A549 (cell line): ENCODE measurements at regions not wholly inside any gene's neighbourhood (a gene's known extent, or its start where the extent isn't known, plus 50 kb on each side); places are given as distances from the start of the nearest gene placed in this dataset.

Experiments used
- ATAC-seq, 2 experiments: fragments of 200-7000 bp in 1 of 2; fragments of >200 bp in 1 of 2; cut with Nextera tagmentation in 1 of 2; cut with Tn5 transposase in 1 of 2; 3 replicates each; pipeline versions ENCODE4 v1.8.0 to v1.9.1; 2018 to 2020; ENCODE audit warnings: mild to moderate bottlenecking in 1 of 2, moderate library complexity in 1 of 2
- CTCF ChIA-PET: fragments of 300-600 bp; sonication (Branson Sonifier 250); formaldehyde crosslinking; extraction: SDS; loops from one replicate; lab custom pipeline; 2021; ENCODE audit warnings: antibody characterized with exemption, inconsistent platforms; lab: Yijun Ruan, JAX
- POLR2A ChIA-PET: fragments of 350-600 bp; formaldehyde crosslinking; extraction: SDS; loops from one replicate; lab custom pipeline; 2021; ENCODE audit warnings: antibody characterized with exemption, inconsistent platforms; lab: Yijun Ruan, JAX
- DNase-seq, 2 experiments: peaks; one replicate each; pipeline versions ENCODE4 v3.0.0 to v3.0.0-alpha.2; 2011 to 2016; ENCODE audit warnings: low read depth in 1 of 2, low spot score in 1 of 2
- FAIRE-seq: peaks from 2 replicates; lab custom pipeline; 2011; peaks lifted over from hg19 to GRCh38; lab: Jason Lieb, UNC
- H3K27ac ChIP-seq, 2 experiments: fragments of >200 bp; sonication (Bioruptor Twin); formaldehyde crosslinking; 3 replicates each; pipeline ENCODE4 v1.5.1; 2016 to 2017
- H3K4me1 ChIP-seq: fragments of >200 bp; sonication (Bioruptor Twin); formaldehyde crosslinking; 3 replicates; pipeline ENCODE4 v1.6.1; 2016
- H3K4me2 ChIP-seq: fragments of >200 bp; sonication (Bioruptor Twin); formaldehyde crosslinking; 3 replicates; pipeline ENCODE4 v1.6.1; 2016
- H3K4me3 ChIP-seq: fragments of >200 bp; sonication (Bioruptor Twin); formaldehyde crosslinking; 3 replicates; pipeline ENCODE4 v1.5.1; 2016
- H3K9me3 ChIP-seq: fragments of >200 bp; sonication (Bioruptor Twin); formaldehyde crosslinking; 3 replicates; pipeline ENCODE4 v1.6.1; 2016
- BHLHE40 ChIP-seq: IDR thresholded peaks from 2 replicates; pipeline ENCODE4 v1.6.1; 2012; ENCODE audit warnings: low read depth, low read length, inconsistent platforms
- CBX2 ChIP-seq: fragments of 200-600 bp; sonication (generic); IDR thresholded peaks from 2 replicates; pipeline ENCODE4 v1.6.1; 2016; ENCODE audit warnings: low read depth, mild to moderate bottlenecking, borderline replicate concordance
- CBX8 ChIP-seq: fragments of 200-600 bp; sonication (generic); IDR thresholded peaks from 2 replicates; pipeline ENCODE4 v1.6.1; 2016
- EP300 ChIP-seq, 2 experiments: fragments of >200 bp; sonication (Bioruptor Twin); formaldehyde crosslinking; IDR thresholded peaks; 2 replicates in 1 of 2; 3 replicates in 1 of 2; pipeline ENCODE4 v1.6.1; 2016 to 2017
- FOSB ChIP-seq: fragments of 250-450 bp; sonication (Bioruptor Pico); IDR thresholded peaks from 2 replicates; pipeline ENCODE4 v1.5.0; 2020; ENCODE audit warnings: mild to moderate bottlenecking, moderate library complexity
- JUNB ChIP-seq: fragments of >200 bp; sonication (Bioruptor Twin); formaldehyde crosslinking; IDR thresholded peaks from 2 replicates; pipeline ENCODE4 v1.6.1; 2016
- KDM1A ChIP-seq: fragments of 200-600 bp; sonication (generic); IDR thresholded peaks from 2 replicates; pipeline ENCODE4 v1.6.1; 2016; ENCODE audit warnings: low read depth, mild to moderate bottlenecking
- KDM5A ChIP-seq: fragments of 200-600 bp; sonication (generic); IDR thresholded peaks from 2 replicates; pipeline ENCODE4 v1.6.1; 2016; ENCODE audit warnings: antibody characterized with exemption, mild to moderate bottlenecking
- MAFK ChIP-seq: fragments of 450-650 bp; IDR thresholded peaks from 2 replicates; pipeline ENCODE4 v1.6.1; 2014; ENCODE audit not compliant: partially characterized antibody
- NPAS2 ChIP-seq: fragments of 250-450 bp; sonication (Bioruptor Pico); IDR thresholded peaks from 2 replicates; pipeline ENCODE4 v1.8.0; 2022; ENCODE audit warnings: mild to moderate bottlenecking, moderate library complexity, borderline replicate concordance
- NR3C1 ChIP-seq: fragments of >200 bp; sonication (Bioruptor Twin); formaldehyde crosslinking; IDR thresholded peaks from 3 replicates; pipeline ENCODE4 v1.6.1; 2017
- PHF8 ChIP-seq: fragments of 200-600 bp; sonication (generic); IDR thresholded peaks from 2 replicates; pipeline ENCODE4 v1.6.1; 2016; ENCODE audit warnings: low read depth, mild to moderate bottlenecking, antibody characterized with exemption, moderate library complexity, borderline replicate concordance
- RFX5 ChIP-seq: fragments of 450-650 bp; IDR thresholded peaks from 2 replicates; pipeline ENCODE4 v1.7.1; 2014; ENCODE audit warnings: antibody characterized with exemption, mild to moderate bottlenecking, moderate library complexity
- SREBF2 ChIP-seq: fragments of 450-650 bp; IDR thresholded peaks from 2 replicates; pipeline ENCODE4 v1.6.1; 2014; ENCODE audit warnings: mild to moderate bottlenecking, moderate library complexity
- ZFP36 ChIP-seq: fragments of 450-650 bp; IDR thresholded peaks from 2 replicates; pipeline ENCODE4 v1.6.1; 2014; ENCODE audit warnings: borderline replicate concordance; ENCODE audit not compliant: partially characterized antibody
- ZNF302 ChIP-seq: fragments of 250-450 bp; sonication (Bioruptor Pico); IDR thresholded peaks from 2 replicates; pipeline ENCODE4 v1.9.0; 2021; ENCODE audit warnings: inconsistent platforms, mild to moderate bottlenecking, moderate library complexity
- WGBS: methylation state at CpG from one replicate; pipeline ENCODE4 v1.1.6; 2017; ENCODE audit errors: missing lambda C conversion rate; 5-methylcytosine and 5-hydroxymethylcytosine counted together
- TF ChIP-seq, protein P1 (sequence below): fragments of >200 bp; sonication (Bioruptor Twin); formaldehyde crosslinking; IDR thresholded peaks from 3 replicates; pipeline ENCODE4 v1.6.1; 2016
- TF ChIP-seq, protein P2 (sequence below): fragments of 250-450 bp; sonication (Bioruptor Pico); IDR thresholded peaks from 2 replicates; pipeline ENCODE4 v1.5.0; 2020; ENCODE audit warnings: low read depth, mild to moderate bottlenecking, moderate library complexity

- TF ChIP-seq, protein P1, sequence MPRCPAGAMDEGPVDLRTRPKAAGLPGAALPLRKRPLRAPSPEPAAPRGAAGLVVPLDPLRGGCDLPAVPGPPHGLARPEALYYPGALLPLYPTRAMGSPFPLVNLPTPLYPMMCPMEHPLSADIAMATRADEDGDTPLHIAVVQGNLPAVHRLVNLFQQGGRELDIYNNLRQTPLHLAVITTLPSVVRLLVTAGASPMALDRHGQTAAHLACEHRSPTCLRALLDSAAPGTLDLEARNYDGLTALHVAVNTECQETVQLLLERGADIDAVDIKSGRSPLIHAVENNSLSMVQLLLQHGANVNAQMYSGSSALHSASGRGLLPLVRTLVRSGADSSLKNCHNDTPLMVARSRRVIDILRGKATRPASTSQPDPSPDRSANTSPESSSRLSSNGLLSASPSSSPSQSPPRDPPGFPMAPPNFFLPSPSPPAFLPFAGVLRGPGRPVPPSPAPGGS = no peak
- no peak for TF ChIP-seq KDM5A
- TF ChIP-seq FOSB (CRISPR knock-in tag) = no peak
- no peak for TF ChIP-seq BHLHE40
- TF ChIP-seq, protein P2, sequence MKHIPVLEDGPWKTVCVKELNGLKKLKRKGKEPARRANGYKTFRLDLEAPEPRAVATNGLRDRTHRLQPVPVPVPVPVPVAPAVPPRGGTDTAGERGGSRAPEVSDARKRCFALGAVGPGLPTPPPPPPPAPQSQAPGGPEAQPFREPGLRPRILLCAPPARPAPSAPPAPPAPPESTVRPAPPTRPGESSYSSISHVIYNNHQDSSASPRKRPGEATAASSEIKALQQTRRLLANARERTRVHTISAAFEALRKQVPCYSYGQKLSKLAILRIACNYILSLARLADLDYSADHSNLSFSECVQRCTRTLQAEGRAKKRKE (CRISPR knock-in tag) = no peak
- TF ChIP-seq, all 56 proteins: peak for 0
Measured at GRCh38 chr6:170051229-170052172, 239.4 kb downstream of the DLL1 start (continued).

GRCh38 chr6:170050591-170051041 lies 240.3 kb downstream of the DLL1 start:
- CTCF ChIA-PET = no interaction called here
- FAIRE-seq = no peak
- POLR2A ChIA-PET = no interaction called here

GRCh38 chr6:170049641-170050561 lies 241.0 kb downstream of the DLL1 start:
- H3K9me3 ChIP-seq = no peaks in the 10 kb centered on the region
- no peak for TF ChIP-seq CBX2
- no peak for TF ChIP-seq ZNF302 (CRISPR knock-in tag)
- no peak for TF ChIP-seq NPAS2 (CRISPR knock-in tag)
- no peak for TF ChIP-seq CBX8
- no peak for TF ChIP-seq JUNB
- TF ChIP-seq, all 56 proteins: peak for 0
- FAIRE-seq = no peak
- ChIA-PET CTCF (no interaction called here), POLR2A (no interaction called here)
- ATAC-seq = no peak
- Histone ChIP-seq H3K4me2 (no peak overlapping the region), H3K4me3 (no peak overlapping the region), H3K4me1 (no peaks in the 10 kb centered on the region), H3K27ac (no peak overlapping the region)
- no peak for DNase-seq
- 45% methylated on average over 23 of the region's 38 CpGs for WGBS

More at GRCh38 chr6:170050591-170051041, 240.3 kb downstream of the DLL1 start:
- no peak for ATAC-seq
- H3K4me1 ChIP-seq = no peaks in the 10 kb centered on the region
- H3K4me2 ChIP-seq = no peak overlapping the region
- TF ChIP-seq ZFP36 = no peak
- no peak for TF ChIP-seq NR3C1
- no peak for TF ChIP-seq KDM1A
- TF ChIP-seq, all 56 proteins: peak for 0
- no peak for DNase-seq
- 70% methylated on average over 10 of the region's 15 CpGs for WGBS
- Histone ChIP-seq H3K4me3 (no peak overlapping the region), H3K27ac (no peak overlapping the region), H3K9me3 (no peaks in the 10 kb centered on the region)

- CTCF ChIA-PET = interaction anchor here (1.0 kb wide), 1 partner anchor 11 kb away, joined by 3 read pairs; no protein-coding TSS in a partner anchor
- 49% methylated on average over 8 of the region's 16 CpGs for WGBS
- no peak for TF ChIP-seq CBX2
- TF ChIP-seq BHLHE40 = no peak
- no peak for TF ChIP-seq RFX5
- TF ChIP-seq, protein P1 = no peak
- TF ChIP-seq EP300 (IDR thresholded peaks at IDR 0.05) = no peak
- no peak for TF ChIP-seq MAFK
- no peak for TF ChIP-seq JUNB
- no peak for TF ChIP-seq SREBF2
- TF ChIP-seq PHF8 = no peak
- TF ChIP-seq CBX8 = no peak
Measured at GRCh38 chr6:170048615-170049256, 242.1 kb downstream of the DLL1 start.

More at GRCh38 chr6:170048615-170049256, 242.1 kb downstream of the DLL1 start:
- no peak overlapping the region for H3K27ac ChIP-seq
- H3K9me3 ChIP-seq = no peaks in the 10 kb centered on the region
- ATAC-seq (no peak), FAIRE-seq (no peak), DNase-seq (no peak)
- no peak overlapping the region for H3K4me2 ChIP-seq
- POLR2A ChIA-PET = no interaction called here
- no peak overlapping the region for H3K4me3 ChIP-seq
- no peaks in the 10 kb centered on the region for H3K4me1 ChIP-seq
